GM10248 (cell line): ENCODE measurements at regions not wholly inside any gene's neighbourhood (a gene's known extent, or its start where the extent isn't known, plus 50 kb on each side); places are given as distances from the start of the nearest gene placed in this dataset.

ENCODE experiments used
- CTCF ChIA-PET: fragments of 300-600 bp; sonication (Branson Sonifier 250); formaldehyde crosslinking; extraction: SDS; loops from one replicate; lab custom pipeline; 2021; ENCODE audit warnings: antibody characterized with exemption; lab: Yijun Ruan, JAX
- POLR2A ChIA-PET: fragments of 350-650 bp; sonication (Branson Sonifier 250); formaldehyde crosslinking; extraction: SDS; loops from one replicate; lab custom pipeline; 2020; ENCODE audit warnings: antibody characterized with exemption; lab: Yijun Ruan, JAX
- DNase-seq: peaks from one replicate; pipeline ENCODE4 v3.0.0; 2012; ENCODE audit errors: extremely low spot score
- TF ChIP-seq, protein P1 (sequence below): IDR thresholded peaks from 2 replicates; pipeline ENCODE4 v1.5.1; 2012; ENCODE audit warnings: mild to moderate bottlenecking, low read depth; ENCODE audit errors: extremely low read depth, missing control alignments, control extremely low read depth

DNA sequence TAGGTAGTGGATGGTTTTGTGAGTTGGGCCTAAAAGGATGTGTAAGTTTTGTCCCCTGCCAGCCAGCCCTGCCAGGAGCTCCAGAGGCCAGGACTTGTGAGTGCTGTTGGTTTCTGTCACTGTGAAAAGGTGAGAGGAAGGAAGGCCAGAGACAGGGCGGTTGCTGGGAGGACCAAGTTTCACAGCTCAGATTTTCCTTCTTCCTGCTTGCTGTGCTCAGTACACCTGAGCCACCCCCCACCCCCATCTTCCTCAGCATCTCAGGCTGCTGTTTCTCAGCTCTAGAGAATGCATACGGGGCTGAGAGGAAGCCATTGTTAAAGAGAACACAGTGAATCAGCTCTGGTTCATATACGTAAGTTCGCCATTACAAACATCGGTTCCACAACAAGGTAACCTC is 139.9 kb downstream of the BUB3 start:
- CTCF ChIA-PET = no interaction called here
- TF ChIP-seq, protein P1, sequence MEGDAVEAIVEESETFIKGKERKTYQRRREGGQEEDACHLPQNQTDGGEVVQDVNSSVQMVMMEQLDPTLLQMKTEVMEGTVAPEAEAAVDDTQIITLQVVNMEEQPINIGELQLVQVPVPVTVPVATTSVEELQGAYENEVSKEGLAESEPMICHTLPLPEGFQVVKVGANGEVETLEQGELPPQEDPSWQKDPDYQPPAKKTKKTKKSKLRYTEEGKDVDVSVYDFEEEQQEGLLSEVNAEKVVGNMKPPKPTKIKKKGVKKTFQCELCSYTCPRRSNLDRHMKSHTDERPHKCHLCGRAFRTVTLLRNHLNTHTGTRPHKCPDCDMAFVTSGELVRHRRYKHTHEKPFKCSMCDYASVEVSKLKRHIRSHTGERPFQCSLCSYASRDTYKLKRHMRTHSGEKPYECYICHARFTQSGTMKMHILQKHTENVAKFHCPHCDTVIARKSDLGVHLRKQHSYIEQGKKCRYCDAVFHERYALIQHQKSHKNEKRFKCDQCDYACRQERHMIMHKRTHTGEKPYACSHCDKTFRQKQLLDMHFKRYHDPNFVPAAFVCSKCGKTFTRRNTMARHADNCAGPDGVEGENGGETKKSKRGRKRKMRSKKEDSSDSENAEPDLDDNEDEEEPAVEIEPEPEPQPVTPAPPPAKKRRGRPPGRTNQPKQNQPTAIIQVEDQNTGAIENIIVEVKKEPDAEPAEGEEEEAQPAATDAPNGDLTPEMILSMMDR = no peak
- no peak for DNase-seq
- POLR2A ChIA-PET = no interaction called here

GRCh38 chr10:123294886-123295285 is 140.7 kb downstream of the BUB3 start:
- CTCF ChIA-PET = no interaction called here
- no peak for DNase-seq
- POLR2A ChIA-PET = no interaction called here

DNA sequence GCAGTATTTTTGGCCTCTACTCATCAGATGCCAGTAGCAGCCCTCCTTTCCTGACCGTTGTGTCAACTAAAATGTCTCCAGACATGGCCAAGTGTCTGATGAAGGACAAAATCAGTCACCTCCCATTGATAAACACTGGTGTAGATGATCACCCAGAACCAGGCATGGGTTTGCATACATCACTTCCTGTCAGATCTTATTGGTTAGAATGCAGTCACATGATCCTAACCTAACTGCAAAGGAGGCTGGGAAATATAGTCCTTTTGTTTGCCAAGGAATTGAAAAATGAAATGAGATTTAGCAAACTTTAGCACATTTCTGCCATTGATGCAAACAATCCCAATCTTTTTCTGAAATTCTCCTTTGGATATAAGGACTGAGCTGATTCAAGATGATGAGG is 141.4 kb downstream of the BUB3 start:
- POLR2A ChIA-PET = no interaction called here
- DNase-seq = no peak
- CTCF ChIA-PET = no interaction called here
- TF ChIP-seq, protein P1 = no peak

More at GRCh38 chr10:123294886-123295285, 140.7 kb downstream of the BUB3 start:
- TF ChIP-seq, protein P1 = no peak

DNA sequence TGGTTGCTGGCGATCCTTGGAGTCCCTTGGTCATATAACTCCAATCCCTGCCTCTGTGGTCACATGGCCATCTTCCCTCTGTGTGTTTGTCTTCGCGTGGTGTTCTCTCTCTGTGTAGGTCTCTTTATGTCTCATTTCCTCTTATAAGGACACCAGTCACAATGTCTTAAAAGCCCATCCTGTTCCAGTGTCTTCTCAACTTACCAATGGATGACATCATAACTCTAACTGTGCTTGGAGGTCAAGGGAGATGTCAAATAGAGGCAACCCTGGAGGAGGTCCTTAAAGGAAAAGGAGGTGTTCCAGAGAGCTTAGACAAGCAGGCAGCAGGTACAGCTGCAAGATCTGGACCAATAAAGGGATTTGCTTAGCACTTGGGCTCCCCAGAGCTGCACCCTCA is 143.0 kb downstream of the BUB3 start:
- DNase-seq = no peak
- CTCF ChIA-PET = no interaction called here
- POLR2A ChIA-PET = no interaction called here
- TF ChIP-seq, protein P1 = no peak

- ChIA-PET POLR2A (interaction anchor here (0.6 kb wide), 1 partner anchor 156 kb away, joined by 3 read pairs; no protein-coding TSS in a partner anchor), CTCF (no interaction called here)
- TF ChIP-seq, protein P1 = no peak
- no peak for DNase-seq
Measured at GRCh38 chr10:123298583-123298982, 144.4 kb downstream of the BUB3 start.

- no peak for DNase-seq
- TF ChIP-seq, protein P1 = no peak
- CTCF ChIA-PET = interaction anchor here (1.3 kb wide), 1 partner anchor 9 kb away, joined by 5 read pairs; no protein-coding TSS in a partner anchor
- POLR2A ChIA-PET = no interaction called here
Measured at GRCh38 chr10:123299598-123299997, 145.4 kb downstream of the BUB3 start.
